SK-N-SH (cell line): ENCODE measurements at regions not wholly inside any gene's neighbourhood (a gene's known extent, or its start where the extent isn't known, plus 50 kb on each side); places are given as distances from the start of the nearest gene placed in this dataset.

Source experiments
- EP300 ChIP-seq, 2 experiments: IDR thresholded peaks; 2 replicates each; pipeline versions ENCODE4 v1.4.0 to v1.6.1; 2012; ENCODE audit warnings: borderline replicate concordance in 1 of 2, low read depth in 1 of 2, low read length in 1 of 2
- EZH2phosphoT487 ChIP-seq: fragments of 200-600 bp; sonication (generic); IDR thresholded peaks from 2 replicates; pipeline ENCODE4 v1.6.1; 2017; ENCODE audit warnings: low read depth, mixed run types, mild to moderate bottlenecking, antibody characterized with exemption, moderate library complexity, borderline replicate concordance
- FOSL2 ChIP-seq: IDR thresholded peaks from 2 replicates; pipeline ENCODE4 v1.4.0; 2012; ENCODE audit warnings: low read depth, mild to moderate bottlenecking, moderate library complexity, borderline replicate concordance
- FOXJ3 ChIP-seq: sonication (generic); formaldehyde crosslinking; IDR thresholded peaks from 2 replicates; pipeline ENCODE4 v1.5.1; 2020; ENCODE audit warnings: mild to moderate bottlenecking, missing genetic modification reagents
- FOXM1 ChIP-seq: IDR thresholded peaks from 2 replicates; pipeline ENCODE4 v1.4.0; 2012; ENCODE audit warnings: low read depth, mild to moderate bottlenecking
- GABPA ChIP-seq: IDR thresholded peaks from 2 replicates; pipeline ENCODE4 v1.4.0; 2012; ENCODE audit warnings: low read depth, mild to moderate bottlenecking
- GATA2 ChIP-seq: sonication (generic); formaldehyde crosslinking; IDR thresholded peaks from 2 replicates; pipeline ENCODE4 v1.5.0; 2020; ENCODE audit warnings: mild to moderate bottlenecking, missing genetic modification reagents
- JUND ChIP-seq: IDR thresholded peaks from 2 replicates; pipeline ENCODE4 v1.4.0; 2012
- MXI1 ChIP-seq: IDR thresholded peaks from 2 replicates; pipeline ENCODE4 v1.6.1; 2012; ENCODE audit warnings: mild to moderate bottlenecking, low read depth, low read length, improper control_type of control experiment
- NFIC ChIP-seq: IDR thresholded peaks from 2 replicates; pipeline ENCODE4 v1.4.0; 2012; ENCODE audit warnings: borderline replicate concordance
- RFX5 ChIP-seq: IDR thresholded peaks from 2 replicates; pipeline ENCODE4 v1.6.1; 2012; ENCODE audit warnings: mild to moderate bottlenecking, improper control_type of control experiment, low read length
- TCF12 ChIP-seq: IDR thresholded peaks from 2 replicates; pipeline ENCODE4 v1.4.0; 2012
- TEAD4 ChIP-seq: IDR thresholded peaks from 2 replicates; pipeline ENCODE4 v1.4.0; 2012; ENCODE audit warnings: mild to moderate bottlenecking, borderline replicate concordance; ENCODE audit not compliant: insufficient read depth
- USF1 ChIP-seq: IDR thresholded peaks from 2 replicates; pipeline ENCODE4 v1.4.0; 2012; ENCODE audit warnings: low read depth, borderline replicate concordance
- USF2 ChIP-seq: fragments of 150-350 bp; IDR thresholded peaks from 2 replicates; pipeline ENCODE4 v1.6.1; 2017; ENCODE audit warnings: antibody characterized with exemption, low read length, low read depth, borderline replicate concordance
- YY1 ChIP-seq: IDR thresholded peaks from 2 replicates; pipeline ENCODE4 v1.4.0; 2012; ENCODE audit warnings: low read depth, mild to moderate bottlenecking
- ZBTB33 ChIP-seq: IDR thresholded peaks from 2 replicates; pipeline ENCODE4 v1.4.0; 2012; ENCODE audit warnings: low read depth, borderline replicate concordance
- TF ChIP-seq, protein P1 (sequence below): fragments of 200-600 bp; sonication (generic); IDR thresholded peaks from 2 replicates; pipeline ENCODE4 v1.6.1; 2017; ENCODE audit warnings: antibody characterized with exemption, mild to moderate bottlenecking, moderate library complexity
- TF ChIP-seq, protein P2 (sequence below): fragments of 150-350 bp; IDR thresholded peaks from 2 replicates; pipeline ENCODE4 v1.6.1; 2016; ENCODE audit warnings: mild to moderate bottlenecking, low read depth, low read length
- TF ChIP-seq, protein P3 (sequence below): IDR thresholded peaks from 2 replicates; pipeline ENCODE4; 2012
- TF ChIP-seq, protein P4 (sequence below): IDR thresholded peaks from 2 replicates; pipeline ENCODE4 v1.4.0; 2012; ENCODE audit warnings: low read depth

DNA sequence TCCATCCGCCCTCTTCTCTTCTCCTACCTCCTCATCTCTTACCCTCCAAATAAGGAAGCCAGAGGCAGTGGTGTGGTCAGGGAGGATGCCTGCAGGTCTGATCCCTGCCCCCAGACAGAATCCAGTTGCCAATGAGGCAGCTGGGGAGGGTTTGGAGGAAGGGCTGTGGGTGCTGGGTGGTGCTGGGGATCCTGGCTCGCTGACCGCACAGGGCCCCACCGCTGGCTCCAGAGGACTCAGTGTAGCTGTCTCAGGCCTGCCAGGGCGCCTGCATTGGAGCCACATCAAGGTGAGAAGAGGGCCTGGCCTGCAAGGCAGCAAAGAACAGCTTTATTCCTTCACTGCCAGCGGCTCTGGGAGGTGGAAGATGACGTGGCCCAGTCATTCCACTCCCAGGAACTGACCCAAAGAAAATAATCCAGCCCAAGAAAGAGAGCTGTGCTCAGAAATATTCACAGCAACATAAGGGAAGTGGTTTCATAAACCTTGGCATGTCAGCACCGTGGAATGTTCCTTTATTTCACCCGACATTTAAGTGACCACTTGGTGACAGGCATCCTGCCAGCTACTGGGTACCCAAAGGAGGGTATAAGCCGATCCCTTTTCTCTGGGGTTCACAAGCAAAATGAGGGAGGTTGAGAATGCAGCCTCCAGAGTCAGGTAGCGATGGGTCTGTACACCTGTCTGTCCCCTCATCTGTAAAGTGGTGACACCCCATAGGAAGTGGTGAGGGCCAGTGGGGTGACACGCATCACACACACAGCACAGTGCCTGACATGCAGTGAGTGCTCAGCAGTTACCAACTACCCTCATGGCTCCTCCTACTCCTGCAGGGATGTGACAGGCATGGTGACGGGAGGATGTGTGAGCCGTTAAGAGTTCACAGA, 125.1 kb downstream of the SNX5 start (continued):
- TF ChIP-seq FOXM1: no peak
- no peak for TF ChIP-seq GATA2 (CRISPR knock-in tag)
- TF ChIP-seq, protein P1, sequence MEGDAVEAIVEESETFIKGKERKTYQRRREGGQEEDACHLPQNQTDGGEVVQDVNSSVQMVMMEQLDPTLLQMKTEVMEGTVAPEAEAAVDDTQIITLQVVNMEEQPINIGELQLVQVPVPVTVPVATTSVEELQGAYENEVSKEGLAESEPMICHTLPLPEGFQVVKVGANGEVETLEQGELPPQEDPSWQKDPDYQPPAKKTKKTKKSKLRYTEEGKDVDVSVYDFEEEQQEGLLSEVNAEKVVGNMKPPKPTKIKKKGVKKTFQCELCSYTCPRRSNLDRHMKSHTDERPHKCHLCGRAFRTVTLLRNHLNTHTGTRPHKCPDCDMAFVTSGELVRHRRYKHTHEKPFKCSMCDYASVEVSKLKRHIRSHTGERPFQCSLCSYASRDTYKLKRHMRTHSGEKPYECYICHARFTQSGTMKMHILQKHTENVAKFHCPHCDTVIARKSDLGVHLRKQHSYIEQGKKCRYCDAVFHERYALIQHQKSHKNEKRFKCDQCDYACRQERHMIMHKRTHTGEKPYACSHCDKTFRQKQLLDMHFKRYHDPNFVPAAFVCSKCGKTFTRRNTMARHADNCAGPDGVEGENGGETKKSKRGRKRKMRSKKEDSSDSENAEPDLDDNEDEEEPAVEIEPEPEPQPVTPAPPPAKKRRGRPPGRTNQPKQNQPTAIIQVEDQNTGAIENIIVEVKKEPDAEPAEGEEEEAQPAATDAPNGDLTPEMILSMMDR: no peak
- TF ChIP-seq RFX5: no peak
- peak; percentile 58 for TF ChIP-seq JUND
- TF ChIP-seq EZH2phosphoT487: no peak
- no peak for TF ChIP-seq FOXJ3 (CRISPR knock-in tag)
- no peak for TF ChIP-seq MXI1
- TF ChIP-seq USF2: no peak
- TF ChIP-seq YY1: no peak
- peak; percentile 51; the same call in 1 of the 2 replicates for TF ChIP-seq TEAD4
- TF ChIP-seq NFIC: peak; percentile 69
- TF ChIP-seq, protein P2, sequence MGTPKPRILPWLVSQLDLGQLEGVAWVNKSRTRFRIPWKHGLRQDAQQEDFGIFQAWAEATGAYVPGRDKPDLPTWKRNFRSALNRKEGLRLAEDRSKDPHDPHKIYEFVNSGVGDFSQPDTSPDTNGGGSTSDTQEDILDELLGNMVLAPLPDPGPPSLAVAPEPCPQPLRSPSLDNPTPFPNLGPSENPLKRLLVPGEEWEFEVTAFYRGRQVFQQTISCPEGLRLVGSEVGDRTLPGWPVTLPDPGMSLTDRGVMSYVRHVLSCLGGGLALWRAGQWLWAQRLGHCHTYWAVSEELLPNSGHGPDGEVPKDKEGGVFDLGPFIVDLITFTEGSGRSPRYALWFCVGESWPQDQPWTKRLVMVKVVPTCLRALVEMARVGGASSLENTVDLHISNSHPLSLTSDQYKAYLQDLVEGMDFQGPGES: no peak
- TF ChIP-seq ZBTB33: no peak
- TF ChIP-seq, protein P3, sequence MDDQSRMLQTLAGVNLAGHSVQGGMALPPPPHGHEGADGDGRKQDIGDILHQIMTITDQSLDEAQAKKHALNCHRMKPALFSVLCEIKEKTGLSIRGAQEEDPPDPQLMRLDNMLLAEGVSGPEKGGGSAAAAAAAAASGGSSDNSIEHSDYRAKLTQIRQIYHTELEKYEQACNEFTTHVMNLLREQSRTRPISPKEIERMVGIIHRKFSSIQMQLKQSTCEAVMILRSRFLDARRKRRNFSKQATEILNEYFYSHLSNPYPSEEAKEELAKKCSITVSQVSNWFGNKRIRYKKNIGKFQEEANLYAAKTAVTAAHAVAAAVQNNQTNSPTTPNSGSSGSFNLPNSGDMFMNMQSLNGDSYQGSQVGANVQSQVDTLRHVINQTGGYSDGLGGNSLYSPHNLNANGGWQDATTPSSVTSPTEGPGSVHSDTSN: peak; percentile 67
- TF ChIP-seq USF1: no peak
- peak in 1 of 2 experiments; percentile 39; a peak in 1 of 4 replicates for TF ChIP-seq EP300 (IDR thresholded peaks at IDR 0.05; ENCODE audit: borderline replicate concordance in 1 of 2, low read depth in 1 of 2, low read length in 1 of 2)
- TF ChIP-seq, protein P4, sequence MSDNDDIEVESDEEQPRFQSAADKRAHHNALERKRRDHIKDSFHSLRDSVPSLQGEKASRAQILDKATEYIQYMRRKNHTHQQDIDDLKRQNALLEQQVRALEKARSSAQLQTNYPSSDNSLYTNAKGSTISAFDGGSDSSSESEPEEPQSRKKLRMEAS: no peak
- peak; percentile 38; the same call in 1 of the 2 replicates for TF ChIP-seq FOSL2
- TF ChIP-seq TCF12: peak; percentile 74
- no peak for TF ChIP-seq GABPA
